ENCODE measurements at regions not wholly inside any gene's neighbourhood (a gene's known extent, or its start where the extent isn't known, plus 50 kb on each side); places are given as distances from the start of the nearest gene placed in this dataset.

GRCh38 chr2:64784168-64785061 is 130.7 kb upstream of the SERTAD2 start:
- ChIA-PET POLR2A (no interaction called here), CTCF (interaction anchor here (1.1 kb wide), 1 partner anchor 11 kb away, joined by 3 read pairs; no protein-coding TSS in a partner anchor)
- Histone ChIP-seq H3K4me3 (ENCODE audit: low read depth in 2 of 2, low read length in 1 of 2) (no peak overlapping the region), H3K36me3 (replicated peaks in 1 of 2; ENCODE audit: control insufficient read depth in 1 of 2, insufficient read depth in 2 of 2, low read length in 1 of 2) (no peaks in the 10 kb centered on the region), H4K20me1 (ENCODE audit: insufficient read depth) (no peaks in the 10 kb centered on the region), H3F3A (replicated peaks; ENCODE audit: insufficient read depth) (peaks cover 18% of the 10 kb centered on the region), H3K79me2 (ENCODE audit: insufficient read depth) (no peaks in the 10 kb centered on the region), H3K27ac (ENCODE audit: low read depth in 2 of 2, low read length in 1 of 2) (no peak overlapping the region), H2AFZ (ENCODE audit: low read depth) (no peak overlapping the region), H3K9me2 (no peaks in the 10 kb centered on the region), H3K4me2 (no peak overlapping the region), H3K9me3 (no peaks in the 10 kb centered on the region), H3K9ac (no peak overlapping the region), H3K4me1 (ENCODE audit: control insufficient read depth in 1 of 2, insufficient read depth in 2 of 2, low read depth in 1 of 2, low read length in 1 of 2) (peaks cover 0 to 20% of the 10 kb centered on the region in 2 experiments; a peak in 1 of 4 replicates), H3K27me3 (ENCODE audit: insufficient read depth) (no peaks in the 10 kb centered on the region)
- WGBS (ENCODE audit: low lambda C conversion rate), result 90% methylated on average over 10 of the region's 14 CpGs
- no peak for TF ChIP-seq RAD21 (IDR thresholded peaks at IDR 0.05; ENCODE audit: low read length)
- TF ChIP-seq ZBTB33 (IDR thresholded peaks at IDR 0.05; ENCODE audit: borderline replicate concordance, low read depth), result no peak
- TF ChIP-seq NFIC (IDR thresholded peaks at IDR 0.05; ENCODE audit: borderline replicate concordance), result no peak
- TF ChIP-seq RXRA (IDR thresholded peaks at IDR 0.05; ENCODE audit: borderline replicate concordance, low read depth), result no peak
- no peak for TF ChIP-seq USF2 (IDR thresholded peaks at IDR 0.05; ENCODE audit: borderline replicate concordance, low read depth, low read length)
- no peak for TF ChIP-seq JUND (IDR thresholded peaks at IDR 0.05)
- no peak for TF ChIP-seq SMC3 (IDR thresholded peaks at IDR 0.05; ENCODE audit: low read depth, low read length)
- TF ChIP-seq RCOR1 (IDR thresholded peaks at IDR 0.05; ENCODE audit: low read length), result no peak
- no peak for TF ChIP-seq EP300 (IDR thresholded peaks at IDR 0.05; ENCODE audit: borderline replicate concordance in 1 of 2, low read depth in 1 of 2, low read length in 1 of 2)
- no peak for TF ChIP-seq MEF2A (IDR thresholded peaks at IDR 0.05; ENCODE audit: borderline replicate concordance, low read depth)
- TF ChIP-seq USF1 (IDR thresholded peaks at IDR 0.05; ENCODE audit: borderline replicate concordance, low read depth), result no peak
- TF ChIP-seq ELF1 (IDR thresholded peaks at IDR 0.05), result no peak
- no peak for TF ChIP-seq SIN3A (IDR thresholded peaks at IDR 0.05; ENCODE audit: borderline replicate concordance, low read depth, low read length)
- TF ChIP-seq IRF3 (IDR thresholded peaks at IDR 0.05; ENCODE audit: low read depth, low read length), result no peak
- no peak for TF ChIP-seq PBX3 (IDR thresholded peaks at IDR 0.05)
- TF ChIP-seq TAF1 (IDR thresholded peaks at IDR 0.05; ENCODE audit: borderline replicate concordance, low read depth, low read length), result no peak
- no peak for TF ChIP-seq GATA2 (CRISPR knock-in tag; IDR thresholded peaks at IDR 0.05)
- no peak for TF ChIP-seq CHD2 (IDR thresholded peaks at IDR 0.05; ENCODE audit: low read length, partially characterized antibody)
- TF ChIP-seq MAX (IDR thresholded peaks at IDR 0.05; ENCODE audit: low read depth), result no peak
- DNase-seq, result no peak
